K562 (cell line): ENCODE measurements at regions not wholly inside any gene's neighbourhood (a gene's known extent, or its start where the extent isn't known, plus 50 kb on each side); places are given as distances from the start of the nearest gene placed in this dataset.

Source experiments
- ATAC-seq: fragments of 200-7000 bp; cut with Tn5 transposase; 3 replicates; pipeline ENCODE4 v1.9.1; 2020; ENCODE audit warnings: moderate library complexity
- BruUV-seq: library from RNA; stranded (reverse); fragments of 400-500 nt; replicated peaks from 2 replicates; lab custom pipeline; 2021; lab: Mats Ljungman, UMichigan
- CTCF ChIA-PET: fragments of 300-600 bp; formaldehyde crosslinking; extraction: SDS; loops from one replicate; lab custom pipeline; 2021; ENCODE audit warnings: low intra/inter-chr PET ratio; lab: Yijun Ruan, JAX
- POLR2A ChIA-PET: fragments of 300-600, 350-650 bp; sonication (Branson Sonifier 250); formaldehyde crosslinking; extraction: SDS; loops from one replicate; lab custom pipeline; 2021; ENCODE audit warnings: antibody characterized with exemption, inconsistent platforms; lab: Yijun Ruan, JAX
- DNase-seq, 4 experiments: peaks; one replicate each; pipeline versions ENCODE4 v3.0.0 to v3.0.0-alpha.2; 2011 to 2018; ENCODE audit warnings: low spot score in 3 of 4, mixed read lengths in 3 of 4; ENCODE audit errors: extremely low read depth in 1 of 4
- FAIRE-seq: peaks from 2 replicates; lab custom pipeline; 2011; peaks lifted over from hg19 to GRCh38; lab: Jason Lieb, UNC
- H2AFZ ChIP-seq: 2 replicates; pipeline ENCODE4 v1.6.0; 2011; ENCODE audit warnings: low read depth, low read length, control low read depth, inconsistent platforms
- H3K27ac ChIP-seq: fragments of 200-600 bp; 3 replicates; pipeline ENCODE4 v1.8.0; 2011; ENCODE audit warnings: low read depth, mild to moderate bottlenecking, control low read depth, inconsistent platforms, low read length, moderate library complexity, mixed read lengths; ENCODE audit errors: extremely low read depth
- H3K27me3 ChIP-seq, 2 experiments: fragments of 300-600 bp in 1 of 2; 2 replicates in 1 of 2; 3 replicates in 1 of 2; pipeline versions ENCODE4 v1.6.0 to v1.8.0; 2011; ENCODE audit warnings: inconsistent platforms in 2 of 2, low read length in 2 of 2, mild to moderate bottlenecking in 1 of 2, mixed read lengths in 1 of 2, moderate library complexity in 1 of 2; ENCODE audit not compliant: control insufficient read depth in 2 of 2, insufficient read depth in 2 of 2
- H3K36me3 ChIP-seq: fragments of 300-600 bp; 3 replicates; pipeline ENCODE4 v1.8.0; 2011; ENCODE audit warnings: mild to moderate bottlenecking, low read length, inconsistent platforms; ENCODE audit not compliant: control insufficient read depth, insufficient read depth
- H3K4me1 ChIP-seq, 2 experiments: fragments of 200-600 bp in 1 of 2; replicated peaks in 1 of 2; 2 replicates in 1 of 2; 3 replicates in 1 of 2; pipeline versions ENCODE4 v1.5.1 to v1.8.0; 2011; ENCODE audit warnings: inconsistent platforms in 2 of 2, low read length in 2 of 2, mild to moderate bottlenecking in 1 of 2, mixed read lengths in 1 of 2, moderate library complexity in 1 of 2; ENCODE audit not compliant: control insufficient read depth in 2 of 2, insufficient read depth in 2 of 2
- H3K4me2 ChIP-seq: 2 replicates; pipeline ENCODE4 v1.6.1; 2011; ENCODE audit warnings: low read length, control low read depth, inconsistent platforms, mixed read lengths; ENCODE audit not compliant: insufficient read depth
- H3K4me3 ChIP-seq: fragments of 200-600 bp; sonication (generic), shearing (Covaris generic); 2 replicates; pipeline ENCODE4 v1.5.1; 2016; ENCODE audit warnings: control low read depth, inconsistent platforms
- H3K79me2 ChIP-seq: fragments of 200-600 bp; 3 replicates; pipeline ENCODE4 v1.8.0; 2011; ENCODE audit warnings: low read length, inconsistent platforms; ENCODE audit not compliant: control insufficient read depth, insufficient read depth
- H3K9ac ChIP-seq, 2 experiments: 2 replicates each; pipeline versions ENCODE4 v1.6.0 to v1.6.1; 2011; ENCODE audit warnings: low read depth in 2 of 2, low read length in 2 of 2, control low read depth in 1 of 2, inconsistent platforms in 1 of 2, mild to moderate bottlenecking in 1 of 2, mixed read lengths in 1 of 2; ENCODE audit not compliant: insufficient read depth in 1 of 2
- H3K9me1 ChIP-seq: one replicate; pipeline ENCODE4 v1.6.0; 2011; ENCODE audit warnings: inconsistent platforms, mild to moderate bottlenecking, low read length, moderate library complexity; ENCODE audit not compliant: control insufficient read depth, insufficient read depth
- H3K9me3 ChIP-seq: replicated peaks from 2 replicates; pipeline ENCODE4 v1.5.1; 2011; ENCODE audit warnings: low read depth, low read length, inconsistent platforms; ENCODE audit not compliant: control insufficient read depth, insufficient read depth
- H4K20me1 ChIP-seq: replicated peaks from 2 replicates; pipeline ENCODE4 v1.6.1; 2011; ENCODE audit warnings: low read length, inconsistent platforms, mixed read lengths; ENCODE audit not compliant: control insufficient read depth, insufficient read depth
- CTCF ChIP-seq, 3 experiments: IDR thresholded peaks in 2 of 3; conservative IDR thresholded peaks in 1 of 3; 2 replicates each; pipeline ENCODE4 v1.5.1; 2011 to 2012; ENCODE audit warnings: low read length in 3 of 3, mild to moderate bottlenecking in 3 of 3, control low read depth in 2 of 3, improper control_type of control experiment in 1 of 3, inconsistent platforms in 1 of 3, low read depth in 1 of 3, mixed read lengths in 1 of 3, moderate library complexity in 1 of 3; ENCODE audit not compliant: insufficient read depth in 2 of 3
- GATA2 ChIP-seq: sonication (generic); formaldehyde crosslinking; IDR thresholded peaks from 2 replicates; pipeline ENCODE4 v1.4.0; 2020; ENCODE audit warnings: mild to moderate bottlenecking, missing genetic modification reagents
- GTF2F1 ChIP-seq: IDR thresholded peaks from 2 replicates; pipeline ENCODE4 v1.6.1; 2011; ENCODE audit warnings: low read depth, low read length, improper control_type of control experiment
- HCFC1 ChIP-seq: IDR thresholded peaks from 2 replicates; pipeline ENCODE4 v1.6.1; 2012; ENCODE audit warnings: low read depth, low read length, improper control_type of control experiment
- HNRNPH1 ChIP-seq: fragments of 200-400 bp; formaldehyde crosslinking; optimal IDR thresholded peaks from 2 replicates; pipeline ENCODE3; 2017; ENCODE audit warnings: low read depth, mild to moderate bottlenecking, low read length, moderate library complexity
- MEF2D ChIP-seq: conservative IDR thresholded peaks from 2 replicates; pipeline ENCODE4 v1.6.1; 2016; ENCODE audit warnings: low read depth, missing genetic modification characterization, missing compliant biosample characterization
- NCOA1 ChIP-seq: fragments of 450-650 bp; IDR thresholded peaks from 2 replicates; pipeline ENCODE4 v1.6.1; 2016; ENCODE audit warnings: low read depth
- PKNOX1 ChIP-seq: fragments of 450-650 bp; IDR thresholded peaks from 2 replicates; pipeline ENCODE4 v1.6.1; 2016
- POU5F1 ChIP-seq: fragments of 150-350 bp; IDR thresholded peaks from 2 replicates; pipeline ENCODE4 v1.6.1; 2014; ENCODE audit warnings: borderline replicate concordance, low read length, low read depth, mild to moderate bottlenecking; ENCODE audit not compliant: partially characterized antibody
- SIN3A ChIP-seq, 2 experiments: fragments of 150-350 bp in 1 of 2; IDR thresholded peaks; 2 replicates each; pipeline ENCODE4 v1.6.1; 2011 to 2016; ENCODE audit warnings: borderline replicate concordance in 2 of 2, low read depth in 2 of 2, low read length in 2 of 2, mild to moderate bottlenecking in 2 of 2, moderate library complexity in 2 of 2; ENCODE audit not compliant: control insufficient read depth in 1 of 2
- TAL1 ChIP-seq: fragments of 450-650 bp; IDR thresholded peaks from 2 replicates; pipeline ENCODE4 v1.6.1; 2016; ENCODE audit warnings: mild to moderate bottlenecking
- ZNF324 ChIP-seq: fragments of 250-450 bp; sonication (Bioruptor Pico); IDR thresholded peaks from 2 replicates; pipeline ENCODE4 v1.4.0; 2020; ENCODE audit warnings: mild to moderate bottlenecking
- ZNF561 ChIP-seq: fragments of 450-650 bp; formaldehyde crosslinking; conservative IDR thresholded peaks from 2 replicates; pipeline ENCODE4 v1.4.0; 2020; ENCODE audit warnings: mild to moderate bottlenecking, moderate library complexity
- ZNF609 ChIP-seq: sonication (generic); formaldehyde crosslinking; IDR thresholded peaks from 2 replicates; pipeline ENCODE4 v1.8.1; 2023; ENCODE audit warnings: missing genetic modification reagents, mild to moderate bottlenecking, borderline replicate concordance
- WGBS: fragments of 100-300 bp; shearing (Covaris generic); methylation state at CpG from one replicate; pipeline ENCODE4 v1.1.6; 2016; ENCODE audit warnings: low coverage, mixed read lengths; ENCODE audit not compliant: insufficient coverage; ENCODE audit errors: missing lambda C conversion rate; 5-methylcytosine and 5-hydroxymethylcytosine counted together
- in situ Hi-C: fragments of 300-500 bp; cut with MboI; formaldehyde crosslinking; loops from 4 replicates; pipeline ENCODE4 v1.15.0; 2018; ENCODE audit warnings: inconsistent platforms, mixed read lengths
- intact Hi-C: fragments of 100-400 bp; cut with micrococcal nuclease; formaldehyde crosslinking; loops from 2 replicates; pipeline ENCODE4 v1.14.2; 2022

GRCh38 chr9:116095403-116095802 is 58.2 kb upstream of the PAPPA start:
- no peak overlapping the region for H3K27ac ChIP-seq
- H3K36me3 ChIP-seq: no peaks in the 10 kb centered on the region
- no peak overlapping the region for H3K4me3 ChIP-seq
- in situ Hi-C loops (no loop called here), intact Hi-C loops (no loop called here)
- H3K79me2 ChIP-seq: no peaks in the 10 kb centered on the region
- H3K9ac ChIP-seq: no peak overlapping the region
- no peaks in the 10 kb centered on the region for H3K27me3 ChIP-seq
- ATAC-seq (no peak), FAIRE-seq (no peak), DNase-seq (no peak)
- no peak overlapping the region for H2AFZ ChIP-seq
- H3K9me3 ChIP-seq: no peaks in the 10 kb centered on the region
- no TSS peak for BruUV-seq
- CTCF ChIA-PET: no interaction called here
- no peaks in the 10 kb centered on the region for H4K20me1 ChIP-seq
- no peaks in the 10 kb centered on the region for H3K9me1 ChIP-seq
- 0% methylated on average over 2 of the region's 2 CpGs for WGBS
- H3K4me2 ChIP-seq: no peak overlapping the region
- POLR2A ChIA-PET: no interaction called here
- H3K4me1 ChIP-seq: no peaks in the 10 kb centered on the region
- TF ChIP-seq HCFC1: no peak
- TF ChIP-seq PKNOX1: no peak
- no peak for TF ChIP-seq CTCF (IDR thresholded peaks at IDR 0.05 in 2 of 3, conservative IDR thresholded peaks at IDR 0.05 in 1 of 3; ENCODE audit: insufficient read depth in 2 of 3, low read depth in 1 of 3, low read length in 3 of 3)
- no peak for TF ChIP-seq NCOA1
- no peak for TF ChIP-seq POU5F1
- TF ChIP-seq ZNF609 (CRISPR knock-in tag): no peak
- no peak for TF ChIP-seq MEF2D
- TF ChIP-seq ZNF561 (CRISPR knock-in tag): no peak
- TF ChIP-seq ZNF324 (CRISPR knock-in tag): no peak
- TF ChIP-seq TAL1: no peak
- no peak for TF ChIP-seq GATA2 (CRISPR knock-in tag)
- TF ChIP-seq GTF2F1: no peak
- no peak for TF ChIP-seq SIN3A (IDR thresholded peaks at IDR 0.05; ENCODE audit: borderline replicate concordance in 2 of 2, control insufficient read depth in 1 of 2, low read depth in 2 of 2, low read length in 2 of 2)
- no peak for TF ChIP-seq HNRNPH1
